Muscle of leg (tissue), 3 donors: ENCODE measurements at regions not wholly inside any gene's neighbourhood (a gene's known extent, or its start where the extent isn't known, plus 50 kb on each side); places are given as distances from the start of the nearest gene placed in this dataset.

ENCODE experiments used
- DNase-seq: peaks from one replicate; pipeline ENCODE4 v3.0.0; 2013
- H3K27ac ChIP-seq: one replicate; pipeline ENCODE4 v1.5.1; 2013; ENCODE audit warnings: mild to moderate bottlenecking, low read length, control low read depth
- H3K27me3 ChIP-seq: one replicate; pipeline ENCODE4 v1.6.1; 2013; ENCODE audit warnings: low read length; ENCODE audit not compliant: control insufficient read depth, insufficient read depth
- H3K36me3 ChIP-seq: one replicate; pipeline ENCODE4 v1.6.1; 2013; ENCODE audit warnings: low read length; ENCODE audit not compliant: control insufficient read depth, insufficient read depth
- H3K4me1 ChIP-seq: one replicate; pipeline ENCODE4 v1.6.1; 2013; ENCODE audit warnings: low read length; ENCODE audit not compliant: control insufficient read depth, insufficient read depth
- H3K4me3 ChIP-seq: one replicate; pipeline ENCODE4 v1.5.1; 2013; ENCODE audit warnings: low read length, control low read depth
- H3K9me3 ChIP-seq: replicated peaks from 2 replicates; pipeline ENCODE4 v1.6.1; 2013; ENCODE audit warnings: low read depth, low read length; ENCODE audit not compliant: control insufficient read depth
- WGBS: methylation state at CpG from one replicate; pipeline ENCODE4 v1.1.5; 2013; ENCODE audit warnings: missing lambda C conversion rate; ENCODE audit not compliant: insufficient coverage; 5-methylcytosine and 5-hydroxymethylcytosine counted together

GRCh38 chr7:136056651-136057231, 79.6 kb upstream of the MTPN start:
- Histone ChIP-seq H3K36me3 (no peaks in the 10 kb centered on the region), H3K4me3 (no peak overlapping the region), H3K27me3 (no peaks in the 10 kb centered on the region), H3K4me1 (no peaks in the 10 kb centered on the region), H3K27ac (no peak overlapping the region), H3K9me3 (no peaks in the 10 kb centered on the region)
- WGBS, result 46% methylated on average over 2 of the region's 6 CpGs
- DNase-seq, result peak; percentile 66

GRCh38 chr7:136055266-136055665, 78.1 kb upstream of the MTPN start:
- H3K27ac ChIP-seq, result no peak overlapping the region
- H3K36me3 ChIP-seq, result no peaks in the 10 kb centered on the region
- H3K9me3 ChIP-seq, result no peaks in the 10 kb centered on the region
- no peak for DNase-seq
- no peaks in the 10 kb centered on the region for H3K27me3 ChIP-seq
- no CpG with 5 or more reads among the region's 2 CpGs for WGBS
- H3K4me3 ChIP-seq, result no peak overlapping the region
- H3K4me1 ChIP-seq, result peaks cover 3% of the 10 kb centered on the region

GRCh38 chr7:136053689-136054485, 76.7 kb upstream of the MTPN start:
- Histone ChIP-seq H3K27me3 (no peaks in the 10 kb centered on the region), H3K4me1 (peaks cover 6% of the 10 kb centered on the region)

GRCh38 chr7:136051203-136051928, 74.2 kb upstream of the MTPN start:
- Histone ChIP-seq H3K27ac (no peak overlapping the region), H3K4me1 (peaks cover 6% of the 10 kb centered on the region), H3K27me3 (no peaks in the 10 kb centered on the region), H3K9me3 (no peaks in the 10 kb centered on the region), H3K36me3 (no peaks in the 10 kb centered on the region), H3K4me3 (no peak overlapping the region)
- DNase-seq, result no peak
- WGBS, result no CpG with 5 or more reads among the region's 6 CpGs

More at GRCh38 chr7:136053689-136054485, 76.7 kb upstream of the MTPN start:
- 55% methylated on average over 2 of the region's 6 CpGs for WGBS
- Histone ChIP-seq H3K9me3 (no peaks in the 10 kb centered on the region), H3K36me3 (no peaks in the 10 kb centered on the region), H3K27ac (no peak overlapping the region), H3K4me3 (no peak overlapping the region)
- peak; percentile 16 for DNase-seq

- no peak overlapping the region for H3K27ac ChIP-seq
- WGBS, result 50% methylated on average over 6 of the region's 7 CpGs
These were observed 73.3 kb upstream of the MTPN start for GRCh38 chr7:136050462-136050847.

GRCh38 chr7:136049818-136050461, 72.8 kb upstream of the MTPN start:
- Histone ChIP-seq H3K27me3 (no peaks in the 10 kb centered on the region), H3K4me3 (no peak overlapping the region), H3K4me1 (peaks cover 6% of the 10 kb centered on the region), H3K36me3 (no peaks in the 10 kb centered on the region), H3K27ac (no peak overlapping the region), H3K9me3 (no peaks in the 10 kb centered on the region)
- WGBS, result 52% methylated on average over 2 of the region's 6 CpGs
- peak; percentile 63 for DNase-seq

More at GRCh38 chr7:136050462-136050847, 73.3 kb upstream of the MTPN start:
- H3K4me1 ChIP-seq, result peaks cover 6% of the 10 kb centered on the region
- no peak for DNase-seq
- H3K36me3 ChIP-seq, result no peaks in the 10 kb centered on the region
- no peaks in the 10 kb centered on the region for H3K27me3 ChIP-seq
- H3K9me3 ChIP-seq, result no peaks in the 10 kb centered on the region
- no peak overlapping the region for H3K4me3 ChIP-seq

- DNase-seq, result no peak
- Histone ChIP-seq H3K27ac (no peak overlapping the region), H3K4me1 (peaks cover 6% of the 10 kb centered on the region), H3K9me3 (no peaks in the 10 kb centered on the region), H3K4me3 (no peak overlapping the region), H3K27me3 (no peaks in the 10 kb centered on the region), H3K36me3 (no peaks in the 10 kb centered on the region)
- WGBS, result 61% methylated on average over 5 of the region's 7 CpGs
These were observed 72.0 kb upstream of the MTPN start for GRCh38 chr7:136049117-136049516.

- H3K4me1 ChIP-seq, result peaks cover 6% of the 10 kb centered on the region
- no peak overlapping the region for H3K27ac ChIP-seq
- 35% methylated on average over 2 of the region's 2 CpGs for WGBS
- no peaks in the 10 kb centered on the region for H3K27me3 ChIP-seq
- no peaks in the 10 kb centered on the region for H3K9me3 ChIP-seq
- no peak for DNase-seq
- no peak overlapping the region for H3K4me3 ChIP-seq
- H3K36me3 ChIP-seq, result no peaks in the 10 kb centered on the region
These were observed 69.4 kb upstream of the MTPN start for GRCh38 chr7:136046548-136046947.

GRCh38 chr7:136045992-136046391, 68.8 kb upstream of the MTPN start:
- no peak overlapping the region for H3K27ac ChIP-seq
- WGBS, result no CpG with 5 or more reads among the region's 1 CpG
- peaks cover 6% of the 10 kb centered on the region for H3K4me1 ChIP-seq
- no peak overlapping the region for H3K4me3 ChIP-seq
- no peaks in the 10 kb centered on the region for H3K27me3 ChIP-seq
- no peak for DNase-seq
- no peaks in the 10 kb centered on the region for H3K9me3 ChIP-seq
- H3K36me3 ChIP-seq, result no peaks in the 10 kb centered on the region

GRCh38 chr7:136045181-136045580, 68.0 kb upstream of the MTPN start:
- Histone ChIP-seq H3K9me3 (no peaks in the 10 kb centered on the region), H3K4me3 (no peak overlapping the region), H3K27ac (no peak overlapping the region), H3K27me3 (no peaks in the 10 kb centered on the region), H3K36me3 (no peaks in the 10 kb centered on the region), H3K4me1 (peaks cover 3% of the 10 kb centered on the region)
- no peak for DNase-seq
- WGBS, result 64% methylated on average over 3 of the region's 3 CpGs
